GM18951 (cell line): ENCODE measurements at regions not wholly inside any gene's neighbourhood (a gene's known extent, or its start where the extent isn't known, plus 50 kb on each side); places are given as distances from the start of the nearest gene placed in this dataset.
"Not testable (repeated sequence)": the region's sequence is repeated elsewhere in the genome, so short reads cannot be mapped to it uniquely, and the experiment has no call there.

Experiments used
- POLR2A ChIP-seq: IDR thresholded peaks from 4 replicates; pipeline ENCODE4 v1.6.1; 2011; ENCODE audit warnings: mild to moderate bottlenecking; ENCODE audit not compliant: insufficient read length, insufficient read depth; ENCODE audit errors: extremely low read depth
- in situ Hi-C: fragments of 300-500 bp; cut with MboI; formaldehyde crosslinking; loops from one replicate; pipeline ENCODE4 v1.12.0; 2022; ENCODE audit warnings: low sequenced_read_pairs, mixed read lengths, inconsistent platforms; ENCODE audit not compliant: unreplicated experiment

DNA sequence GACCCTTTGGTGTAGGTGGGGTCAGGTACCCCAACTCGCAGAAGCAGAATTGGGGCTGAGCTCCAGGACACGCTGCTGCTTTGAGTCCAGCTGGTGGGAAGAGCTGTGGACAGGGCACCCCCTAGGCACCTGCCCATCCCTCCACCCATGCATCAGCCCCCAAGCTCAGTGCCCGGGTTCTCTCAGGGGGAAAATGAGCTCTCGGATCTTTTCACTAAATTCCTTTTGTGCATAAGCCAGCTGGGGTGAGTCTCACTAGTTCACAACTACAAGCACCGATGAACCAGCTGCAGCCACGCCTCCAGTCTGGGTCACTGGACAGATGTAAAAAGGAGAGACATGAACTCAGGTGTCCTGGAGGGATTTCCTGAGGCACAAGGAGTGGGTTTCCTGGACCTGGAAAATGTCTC lies 286.8 kb downstream of the CRLF2 start:
- in situ Hi-C loops: no loop called here
- no peak for TF ChIP-seq POLR2A

- in situ Hi-C loops: no loop called here
- TF ChIP-seq POLR2A: no peak
Measured at GRCh38 chrX:925094-925493, 287.4 kb downstream of the CRLF2 start.

- in situ Hi-C loops: no loop called here
- TF ChIP-seq POLR2A: no peak
Measured at GRCh38 chrX:924017-924416, 288.4 kb downstream of the CRLF2 start.

GRCh38 chrX:920234-920799 lies 289.7 kb downstream of the SHOX start:
- TF ChIP-seq POLR2A: no peak
- in situ Hi-C loops: no loop called here

GRCh38 chrX:916230-916599 lies 285.6 kb downstream of the SHOX start:
- TF ChIP-seq POLR2A: no peak
- in situ Hi-C loops: no loop called here

DNA sequence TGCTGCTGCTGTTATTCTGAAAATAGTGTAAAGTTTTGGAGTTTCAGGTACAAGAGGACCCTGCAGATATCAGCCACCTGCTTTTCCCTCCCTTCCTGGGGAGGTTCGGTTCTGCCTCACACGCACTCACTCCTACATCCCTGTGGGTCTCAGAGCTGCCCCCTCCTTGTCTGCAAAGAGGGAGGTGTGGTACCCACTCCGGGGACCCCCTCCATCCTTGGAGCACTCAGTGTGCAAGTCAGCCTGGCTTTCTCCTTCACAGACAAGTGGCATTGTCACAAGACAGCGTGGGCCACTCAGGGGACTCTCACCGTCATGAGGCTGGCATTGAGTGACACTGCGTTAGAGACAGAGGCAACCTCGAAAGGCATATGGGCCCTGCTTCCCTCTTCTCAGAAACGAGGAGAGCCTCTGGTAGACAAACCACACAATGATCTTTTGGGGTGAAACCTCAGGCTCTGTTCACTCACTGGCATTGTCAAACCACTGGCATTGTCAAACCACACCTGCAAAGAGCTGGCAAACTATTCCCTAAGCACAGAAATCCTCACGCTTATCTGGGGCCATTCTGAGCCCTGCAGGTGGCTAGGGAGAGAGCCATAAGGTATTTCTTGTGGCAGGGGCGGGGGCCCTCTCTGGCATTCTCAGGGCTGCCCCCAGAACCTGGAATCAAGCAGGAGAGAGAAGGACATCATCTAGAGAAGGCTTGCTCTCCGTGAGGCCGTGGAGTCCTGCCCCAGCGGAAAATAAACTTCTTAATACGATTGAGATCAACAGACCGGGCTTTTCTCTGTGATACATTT lies 285.0 kb downstream of the SHOX start:
- in situ Hi-C loops: no loop called here
- no peak for TF ChIP-seq POLR2A

GRCh38 chrX:914206-914605 lies 283.6 kb downstream of the SHOX start:
- TF ChIP-seq POLR2A: no peak
- in situ Hi-C loops: no loop called here

DNA sequence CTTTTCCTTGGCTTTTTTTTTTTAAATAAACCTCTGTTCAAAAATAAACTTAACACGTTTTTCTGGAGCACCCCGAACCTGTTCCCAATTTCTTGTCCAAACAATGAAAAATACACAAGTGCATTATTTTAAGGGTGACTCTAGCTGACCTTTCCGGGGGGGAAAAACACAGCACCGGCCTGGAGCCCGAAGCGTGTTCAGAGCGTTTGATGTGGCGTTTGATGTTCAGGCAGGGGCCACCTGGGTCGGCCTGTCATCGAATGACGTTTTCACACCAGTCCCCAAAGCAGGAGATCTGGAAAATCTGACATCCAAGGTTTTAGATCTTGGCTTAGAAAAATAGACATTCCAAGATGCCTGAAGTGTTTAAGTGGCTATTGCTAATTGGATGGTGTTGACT lies 282.1 kb downstream of the SHOX start:
- in situ Hi-C loops: no loop called here
- no peak for TF ChIP-seq POLR2A

GRCh38 chrX:909068-909467 lies 278.5 kb downstream of the SHOX start:
- in situ Hi-C loops: not testable (repeated sequence)

DNA sequence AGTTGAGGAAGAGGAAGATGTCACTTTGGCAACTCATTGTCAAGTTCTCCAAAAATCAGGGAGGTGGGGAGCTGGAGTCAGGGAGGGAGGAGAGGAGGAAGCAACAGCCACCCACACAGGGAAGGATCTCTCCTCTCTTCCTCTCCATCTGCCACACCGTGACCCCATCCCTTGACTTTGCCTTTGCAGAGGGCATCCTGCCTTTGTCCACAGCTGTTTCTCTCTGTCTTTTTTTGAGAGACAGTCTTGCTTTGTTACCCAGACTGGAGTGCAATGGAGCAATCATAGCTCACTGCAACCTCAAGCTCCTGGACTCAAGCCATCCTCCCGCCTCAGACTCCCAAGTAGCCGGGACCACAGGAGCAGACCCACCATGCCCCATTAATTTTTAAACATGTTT lies 276.0 kb downstream of the SHOX start:
- TF ChIP-seq POLR2A: no peak
- in situ Hi-C loops: no loop called here

- in situ Hi-C loops: no loop called here
Measured at GRCh38 chrX:905848-906566, 275.4 kb downstream of the SHOX start.

GRCh38 chrX:903116-903515 lies 272.5 kb downstream of the SHOX start:
- TF ChIP-seq POLR2A: no peak
- in situ Hi-C loops: no loop called here

More at GRCh38 chrX:905848-906566, 275.4 kb downstream of the SHOX start:
- no peak for TF ChIP-seq POLR2A

DNA sequence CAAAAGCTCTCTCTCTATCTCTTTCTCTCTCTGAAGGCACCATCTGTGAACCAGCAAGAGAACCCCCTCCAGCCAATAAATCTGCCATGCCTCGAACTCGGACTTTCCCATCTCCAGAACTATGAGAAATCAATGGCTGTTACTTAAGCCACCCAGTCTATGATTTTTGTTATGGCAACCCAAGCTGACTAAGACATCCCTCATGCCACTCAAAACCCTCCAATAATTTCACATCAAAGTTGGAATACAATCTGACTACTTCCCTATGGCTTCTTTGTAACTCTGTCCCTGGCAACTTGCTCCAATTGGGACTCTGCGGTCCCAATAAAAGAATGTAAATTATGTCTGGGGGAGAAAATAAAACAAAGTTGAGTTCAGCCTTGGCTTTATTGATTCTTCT lies 265.7 kb downstream of the SHOX start:
- in situ Hi-C loops: no loop called here
- TF ChIP-seq POLR2A: no peak
